ELF-1 (cell line): ENCODE measurements at regions not wholly inside any gene's neighbourhood (a gene's known extent, or its start where the extent isn't known, plus 50 kb on each side); places are given as distances from the start of the nearest gene placed in this dataset.

ENCODE experiments used
- DNase-seq: peaks from one replicate; pipeline ENCODE4 v3.0.0-alpha.2; 2016; ENCODE audit warnings: low read depth, low spot score

DNA sequence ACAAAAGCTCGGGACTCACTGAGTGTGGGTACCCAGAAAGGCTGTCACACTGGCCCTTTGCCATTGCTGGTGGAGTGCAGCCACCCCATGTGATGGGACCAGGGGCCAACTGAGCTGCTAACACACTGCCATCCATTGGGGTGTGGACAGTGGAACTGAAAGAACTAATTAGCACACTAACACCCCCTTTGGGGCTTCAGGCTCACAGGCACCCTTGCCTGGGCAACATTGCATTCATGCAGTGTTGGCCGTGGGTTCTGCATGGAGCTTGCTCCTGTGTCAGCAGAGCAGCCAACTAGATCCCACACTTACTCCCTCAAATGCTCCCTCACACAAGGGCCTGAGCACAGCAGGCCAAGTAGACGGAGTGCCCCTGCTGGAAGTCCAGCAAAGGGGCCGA is 476.0 kb upstream of the ASIC2 start:
- no peak for DNase-seq

- DNase-seq: no peak
These were observed 478.8 kb upstream of the CCL2 start for GRCh38 chr17:33776304-33776703.

DNA sequence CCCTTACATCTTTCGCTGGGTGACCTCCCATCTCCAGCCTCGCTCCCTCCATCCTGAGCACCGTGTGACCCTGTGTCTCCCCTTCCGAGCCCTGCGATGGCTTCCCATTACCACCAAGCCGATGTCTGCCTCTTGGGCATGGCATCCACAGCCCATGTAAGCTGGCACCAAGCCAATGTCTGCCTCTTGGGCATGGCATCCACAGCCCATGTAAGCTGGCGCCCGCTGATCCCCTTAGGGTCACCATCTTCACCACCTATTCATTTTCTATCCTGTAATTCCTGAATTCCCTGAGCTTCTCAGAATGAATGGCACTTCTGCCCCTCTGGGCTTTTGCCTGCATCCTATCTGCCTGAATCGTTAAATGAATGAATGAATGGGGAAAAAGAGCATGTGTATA is 478.2 kb upstream of the CCL2 start:
- DNase-seq: no peak

GRCh38 chr17:33777674-33778073 is 477.4 kb upstream of the CCL2 start:
- DNase-seq: no peak

DNA sequence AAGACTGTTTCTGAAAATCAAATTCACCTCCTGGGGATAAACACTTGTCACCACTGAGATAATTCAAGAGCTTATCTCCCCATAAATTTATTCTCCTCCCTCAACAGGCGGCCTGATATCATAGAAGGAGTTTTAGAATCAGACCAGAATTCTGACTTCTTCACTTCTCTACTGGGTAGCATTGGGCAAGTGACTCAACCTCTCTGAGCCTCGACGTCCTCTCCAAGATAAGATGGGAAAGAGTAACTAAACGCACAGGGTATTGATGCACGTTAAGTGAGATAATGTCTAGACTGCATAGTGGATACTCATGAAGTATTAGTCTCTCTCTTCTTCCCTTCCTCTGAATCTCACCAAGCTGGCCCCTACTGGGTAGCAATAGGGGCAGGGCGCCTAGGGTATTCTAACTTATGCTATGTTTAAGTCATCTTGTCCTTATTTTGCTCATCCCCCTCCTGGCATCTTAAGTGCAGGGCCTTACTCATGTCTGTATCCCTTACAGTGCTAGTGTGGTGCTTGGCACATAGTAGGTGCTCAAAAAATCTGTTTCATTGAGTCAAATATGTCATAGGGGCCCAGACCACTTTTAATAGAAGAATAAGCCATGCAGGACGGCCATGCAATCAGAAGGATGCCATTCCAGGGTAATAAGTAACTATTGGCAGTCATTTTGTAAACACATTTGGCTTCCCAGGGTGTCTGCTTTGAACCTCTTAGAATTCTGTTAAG is 476.4 kb upstream of the CCL2 start:
- DNase-seq: no peak

GRCh38 chr17:33779234-33779591 is 475.9 kb upstream of the CCL2 start:
- DNase-seq: peak; percentile 81

- DNase-seq: no peak
These were observed 469.8 kb upstream of the CCL2 start for GRCh38 chr17:33785281-33785680.

DNA sequence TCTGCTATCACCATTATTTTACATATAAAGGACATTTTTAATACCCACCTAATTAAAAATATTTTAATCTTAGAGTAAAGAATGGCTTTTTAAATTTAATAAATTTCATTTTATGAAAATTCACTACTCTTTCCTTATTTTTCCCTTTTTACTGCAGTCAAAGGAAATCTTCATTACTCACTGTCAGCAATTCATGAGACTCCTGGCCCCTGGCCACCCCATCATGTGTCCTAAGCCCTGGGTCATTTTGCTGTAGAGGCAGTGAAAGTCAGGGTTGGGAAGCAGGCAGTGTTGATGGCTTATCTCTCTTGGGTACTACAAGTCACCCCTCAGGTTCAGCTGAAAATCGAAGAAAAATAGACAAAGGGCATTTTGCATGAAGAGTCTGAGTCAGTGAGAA is 468.6 kb upstream of the CCL2 start:
- DNase-seq: no peak

- DNase-seq: no peak
These were observed 465.4 kb upstream of the CCL2 start for GRCh38 chr17:33789658-33790057.

- DNase-seq: no peak
These were observed 457.9 kb upstream of the CCL2 start for GRCh38 chr17:33797181-33797580.

DNA sequence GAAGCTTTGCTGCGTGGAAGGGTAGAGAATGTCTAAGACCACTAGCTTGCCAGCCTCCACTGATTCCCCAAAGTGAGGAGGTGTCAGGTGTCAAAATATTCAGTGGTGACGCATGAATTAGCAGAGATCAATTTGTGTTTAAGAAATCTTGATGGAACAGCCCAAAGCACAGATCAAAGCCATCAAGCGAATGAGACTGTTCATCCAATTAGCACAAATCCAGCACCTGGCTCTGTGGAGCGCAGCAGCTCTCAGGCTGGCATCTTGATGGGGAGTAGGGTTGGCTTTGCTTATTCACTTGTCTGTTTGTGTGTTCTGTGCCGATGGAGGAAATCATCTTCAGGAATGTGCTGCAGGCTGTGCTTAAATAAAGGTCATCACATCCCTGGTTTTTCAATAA is 456.8 kb upstream of the CCL2 start:
- DNase-seq: no peak

DNA sequence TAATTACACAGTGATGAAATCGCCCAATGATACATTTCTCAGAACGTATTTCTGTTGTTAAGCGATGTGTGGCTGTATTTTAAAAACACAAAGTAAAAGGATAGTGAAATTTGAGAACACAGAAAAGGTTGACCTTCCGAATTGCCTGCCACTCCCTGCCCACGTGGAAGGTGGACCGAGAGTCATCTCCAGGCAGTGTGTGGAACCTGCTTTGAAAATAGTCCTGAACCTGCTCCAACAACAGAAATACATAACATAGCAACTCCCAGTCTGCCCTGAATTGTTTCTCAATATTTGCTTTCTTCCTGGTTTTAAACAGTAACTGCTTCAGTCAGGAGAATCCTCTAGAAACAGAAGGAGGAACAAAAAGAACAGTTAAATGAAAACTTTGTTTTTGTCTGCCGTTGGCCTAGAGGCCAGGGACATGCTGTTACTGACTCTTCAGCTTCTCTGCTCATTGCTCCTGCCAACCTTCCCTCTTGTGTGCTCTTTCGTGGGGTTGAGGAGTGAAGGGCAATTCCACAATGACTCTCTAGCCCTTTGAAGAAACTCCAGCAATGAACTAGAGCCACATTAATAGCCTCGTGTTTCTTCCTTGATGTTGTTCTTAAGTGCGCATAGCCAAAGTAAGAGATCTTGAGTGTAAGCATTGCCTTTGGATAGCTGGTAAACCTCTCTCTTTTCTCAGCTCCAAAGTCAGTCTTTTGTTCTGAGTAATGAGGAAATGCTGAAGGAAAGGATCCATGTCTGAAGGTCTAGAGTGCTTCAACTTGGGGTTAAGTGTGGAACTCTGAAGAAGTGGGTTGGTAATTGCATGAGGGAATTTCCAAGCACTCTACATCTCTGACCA is 452.5 kb upstream of the CCL2 start:
- no peak for DNase-seq

- DNase-seq: no peak
These were observed 451.8 kb upstream of the CCL2 start for GRCh38 chr17:33803199-33803685.

DNA sequence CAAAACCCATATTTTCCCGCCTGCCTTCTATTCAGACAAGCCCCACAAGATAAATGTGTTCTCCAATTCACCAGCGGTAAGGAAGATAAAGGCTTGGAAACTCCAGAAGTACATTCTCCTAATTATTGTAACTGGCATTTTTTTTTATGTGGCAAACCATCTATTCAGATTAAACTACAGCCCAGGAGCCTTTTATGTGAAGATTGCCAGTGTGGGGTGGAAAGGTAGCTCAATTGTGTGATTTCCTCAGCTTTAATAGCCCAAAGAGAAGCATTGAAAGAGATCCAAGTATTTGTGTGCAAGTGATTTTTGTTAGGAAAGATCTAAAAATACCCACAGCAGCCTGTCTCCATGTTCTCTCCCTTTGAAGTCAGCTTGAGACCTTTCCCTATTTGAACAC is 451.4 kb upstream of the CCL2 start:
- DNase-seq: no peak

DNA sequence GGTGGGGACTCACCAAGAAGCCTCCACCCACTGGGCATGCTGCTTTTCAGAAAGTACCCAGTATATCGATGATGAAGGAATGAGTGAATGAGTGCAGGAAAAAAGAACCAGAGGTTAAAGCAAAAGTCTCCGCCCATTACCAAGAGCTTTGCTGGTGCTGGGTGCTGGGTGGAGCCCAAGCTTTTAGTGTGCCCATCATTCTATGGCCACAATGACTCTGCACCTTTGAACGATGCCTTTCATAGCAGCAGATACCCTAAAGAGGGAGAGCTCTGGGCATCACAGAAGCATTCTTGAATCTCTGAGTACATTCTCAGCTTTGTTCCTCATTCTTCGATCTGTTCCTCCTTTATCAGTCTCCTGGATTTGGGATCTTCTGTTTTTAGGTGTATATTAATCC is 450.7 kb upstream of the CCL2 start:
- no peak for DNase-seq

DNA sequence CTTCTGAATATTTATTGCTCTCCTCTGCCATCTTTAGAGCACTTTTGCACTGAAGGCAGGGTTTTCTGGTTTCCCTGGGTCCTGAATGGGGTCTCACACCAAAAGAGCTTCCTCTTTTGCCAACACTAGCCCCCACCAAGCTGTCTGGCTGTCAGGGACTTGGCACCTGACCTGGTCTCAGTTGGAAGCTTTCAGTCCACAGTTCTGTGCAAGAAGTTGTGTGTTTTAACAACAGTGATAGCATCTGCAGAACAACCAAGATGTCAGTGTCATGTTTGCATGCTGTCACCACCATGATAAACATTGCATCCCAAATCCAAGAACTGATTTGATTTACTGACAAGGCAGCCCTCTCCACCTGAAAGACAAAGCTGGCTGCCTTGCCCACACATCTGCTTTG is 448.5 kb upstream of the CCL2 start:
- DNase-seq: no peak

DNA sequence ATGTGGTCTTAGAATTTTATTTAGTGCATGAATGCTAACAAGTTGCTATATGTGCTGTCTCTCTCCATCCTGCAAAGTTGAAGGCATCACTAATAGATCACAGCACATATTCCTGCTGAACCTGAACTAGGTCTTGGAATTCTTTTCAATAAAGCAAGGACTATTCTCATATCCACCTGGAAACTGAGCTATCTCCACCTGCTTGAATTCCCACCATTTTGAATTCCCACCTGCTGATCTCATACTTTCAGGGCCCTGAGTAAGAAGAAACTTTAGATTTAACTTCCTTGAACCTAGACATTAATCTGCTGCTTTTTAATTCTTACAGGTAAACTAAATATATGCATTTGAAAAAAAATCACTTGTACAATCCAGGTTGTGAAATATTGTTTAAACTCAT is 445.3 kb upstream of the CCL2 start:
- no peak for DNase-seq

DNA sequence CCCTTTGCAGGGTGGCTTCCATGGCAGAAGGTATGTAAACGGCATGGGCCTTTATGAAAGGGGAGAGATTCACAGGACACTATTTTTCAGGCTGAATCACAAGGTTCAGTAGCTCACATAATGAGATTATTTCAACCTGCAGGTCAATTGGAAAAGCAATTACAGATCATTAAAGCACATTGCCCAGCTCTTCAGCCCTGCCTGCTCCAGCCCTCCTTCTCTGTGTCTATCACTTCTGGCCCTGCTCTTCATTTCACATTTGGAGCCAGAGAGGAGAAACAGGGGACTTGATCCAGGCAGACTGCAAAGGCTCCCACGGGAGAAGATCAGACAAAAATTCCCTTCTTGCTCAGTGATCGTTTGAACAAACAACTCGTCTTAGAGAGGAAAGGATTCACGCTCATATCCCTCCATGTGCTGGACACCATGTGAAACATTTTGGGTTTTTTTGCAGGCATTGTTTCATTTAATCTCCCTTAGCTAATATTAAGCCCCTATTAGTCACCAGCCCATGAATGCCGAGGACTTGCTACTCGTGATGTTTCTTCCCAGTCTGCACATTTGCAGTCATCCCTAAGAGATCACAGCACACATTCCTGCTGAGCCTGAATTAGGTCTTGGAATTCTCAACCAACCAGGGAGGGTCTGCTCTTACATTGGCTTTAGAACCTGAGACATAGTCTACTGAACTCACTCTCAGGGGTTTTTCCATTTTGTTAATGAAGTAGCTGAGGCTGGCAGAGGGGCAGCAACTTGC is 443.9 kb upstream of the CCL2 start:
- DNase-seq: peak; percentile 14

- no peak for DNase-seq
These were observed 443.0 kb upstream of the CCL2 start for GRCh38 chr17:33811984-33812577.

- no peak for DNase-seq
These were observed 440.2 kb upstream of the CCL2 start for GRCh38 chr17:33814852-33815251.

DNA sequence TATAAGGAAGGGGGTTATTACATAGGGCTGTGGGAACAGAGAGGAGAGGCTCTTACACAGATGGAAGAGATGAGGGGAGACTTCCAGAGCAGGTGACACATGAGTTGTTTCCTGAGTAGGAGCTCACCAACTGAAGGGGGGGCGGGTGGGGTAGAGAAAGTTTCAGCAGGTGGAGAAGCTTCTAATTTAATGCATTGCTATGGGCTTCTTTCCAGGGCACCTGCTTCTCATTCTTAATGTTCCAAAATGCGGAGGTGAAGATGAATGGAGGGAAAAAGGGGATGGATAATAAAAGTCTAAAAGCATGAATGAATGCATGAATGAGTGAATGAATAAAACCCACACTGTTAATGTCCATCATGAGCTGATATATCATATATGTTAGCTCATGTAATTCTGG is 439.0 kb upstream of the CCL2 start:
- DNase-seq: no peak
